K562 (cell line): ENCODE measurements at regions not wholly inside any gene's neighbourhood (a gene's known extent, or its start where the extent isn't known, plus 50 kb on each side); places are given as distances from the start of the nearest gene placed in this dataset.

Experiments used
- ATAC-seq: fragments of 200-7000 bp; cut with Tn5 transposase; 3 replicates; pipeline ENCODE4 v1.9.1; 2020; ENCODE audit warnings: moderate library complexity
- BruUV-seq: library from RNA; stranded (reverse); fragments of 400-500 nt; replicated peaks from 2 replicates; lab custom pipeline; 2021; lab: Mats Ljungman, UMichigan
- CTCF ChIA-PET: fragments of 300-600 bp; formaldehyde crosslinking; extraction: SDS; loops from one replicate; lab custom pipeline; 2021; ENCODE audit warnings: low intra/inter-chr PET ratio; lab: Yijun Ruan, JAX
- POLR2A ChIA-PET: fragments of 300-600, 350-650 bp; sonication (Branson Sonifier 250); formaldehyde crosslinking; extraction: SDS; loops from one replicate; lab custom pipeline; 2021; ENCODE audit warnings: antibody characterized with exemption, inconsistent platforms; lab: Yijun Ruan, JAX
- DNase-seq, 4 experiments: peaks; one replicate each; pipeline versions ENCODE4 v3.0.0 to v3.0.0-alpha.2; 2011 to 2018; ENCODE audit warnings: low spot score in 3 of 4, mixed read lengths in 3 of 4; ENCODE audit errors: extremely low read depth in 1 of 4
- FAIRE-seq: peaks from 2 replicates; lab custom pipeline; 2011; peaks lifted over from hg19 to GRCh38; lab: Jason Lieb, UNC
- H2AFZ ChIP-seq: 2 replicates; pipeline ENCODE4 v1.6.0; 2011; ENCODE audit warnings: low read depth, low read length, control low read depth, inconsistent platforms
- H3K27ac ChIP-seq: fragments of 200-600 bp; 3 replicates; pipeline ENCODE4 v1.8.0; 2011; ENCODE audit warnings: low read depth, mild to moderate bottlenecking, control low read depth, inconsistent platforms, low read length, moderate library complexity, mixed read lengths; ENCODE audit errors: extremely low read depth
- H3K27me3 ChIP-seq, 2 experiments: fragments of 300-600 bp in 1 of 2; 2 replicates in 1 of 2; 3 replicates in 1 of 2; pipeline versions ENCODE4 v1.6.0 to v1.8.0; 2011; ENCODE audit warnings: inconsistent platforms in 2 of 2, low read length in 2 of 2, mild to moderate bottlenecking in 1 of 2, mixed read lengths in 1 of 2, moderate library complexity in 1 of 2; ENCODE audit not compliant: control insufficient read depth in 2 of 2, insufficient read depth in 2 of 2
- H3K36me3 ChIP-seq: fragments of 300-600 bp; 3 replicates; pipeline ENCODE4 v1.8.0; 2011; ENCODE audit warnings: mild to moderate bottlenecking, low read length, inconsistent platforms; ENCODE audit not compliant: control insufficient read depth, insufficient read depth
- H3K4me1 ChIP-seq, 2 experiments: fragments of 200-600 bp in 1 of 2; replicated peaks in 1 of 2; 2 replicates in 1 of 2; 3 replicates in 1 of 2; pipeline versions ENCODE4 v1.5.1 to v1.8.0; 2011; ENCODE audit warnings: inconsistent platforms in 2 of 2, low read length in 2 of 2, mild to moderate bottlenecking in 1 of 2, mixed read lengths in 1 of 2, moderate library complexity in 1 of 2; ENCODE audit not compliant: control insufficient read depth in 2 of 2, insufficient read depth in 2 of 2
- H3K4me2 ChIP-seq: 2 replicates; pipeline ENCODE4 v1.6.1; 2011; ENCODE audit warnings: low read length, control low read depth, inconsistent platforms, mixed read lengths; ENCODE audit not compliant: insufficient read depth
- H3K4me3 ChIP-seq: fragments of 200-600 bp; sonication (generic), shearing (Covaris generic); 2 replicates; pipeline ENCODE4 v1.5.1; 2016; ENCODE audit warnings: control low read depth, inconsistent platforms
- H3K79me2 ChIP-seq: fragments of 200-600 bp; 3 replicates; pipeline ENCODE4 v1.8.0; 2011; ENCODE audit warnings: low read length, inconsistent platforms; ENCODE audit not compliant: control insufficient read depth, insufficient read depth
- H3K9ac ChIP-seq, 2 experiments: 2 replicates each; pipeline versions ENCODE4 v1.6.0 to v1.6.1; 2011; ENCODE audit warnings: low read depth in 2 of 2, low read length in 2 of 2, control low read depth in 1 of 2, inconsistent platforms in 1 of 2, mild to moderate bottlenecking in 1 of 2, mixed read lengths in 1 of 2; ENCODE audit not compliant: insufficient read depth in 1 of 2
- H3K9me1 ChIP-seq: one replicate; pipeline ENCODE4 v1.6.0; 2011; ENCODE audit warnings: inconsistent platforms, mild to moderate bottlenecking, low read length, moderate library complexity; ENCODE audit not compliant: control insufficient read depth, insufficient read depth
- H3K9me3 ChIP-seq: replicated peaks from 2 replicates; pipeline ENCODE4 v1.5.1; 2011; ENCODE audit warnings: low read depth, low read length, inconsistent platforms; ENCODE audit not compliant: control insufficient read depth, insufficient read depth
- H4K20me1 ChIP-seq: replicated peaks from 2 replicates; pipeline ENCODE4 v1.6.1; 2011; ENCODE audit warnings: low read length, inconsistent platforms, mixed read lengths; ENCODE audit not compliant: control insufficient read depth, insufficient read depth
- FIP1L1 ChIP-seq: fragments of 200-400 bp; formaldehyde crosslinking; IDR thresholded peaks from 2 replicates; pipeline ENCODE4 v1.6.1; 2018; ENCODE audit warnings: mild to moderate bottlenecking, low read depth, low read length; ENCODE audit not compliant: poor library complexity, severe bottlenecking
- MCM5 ChIP-seq: fragments of 450-650 bp; IDR thresholded peaks from 2 replicates; pipeline ENCODE4 v1.6.1; 2016; ENCODE audit warnings: low read depth
- NCOA1 ChIP-seq: fragments of 450-650 bp; IDR thresholded peaks from 2 replicates; pipeline ENCODE4 v1.6.1; 2016; ENCODE audit warnings: low read depth
- SP1 ChIP-seq: sonication (generic); formaldehyde crosslinking; IDR thresholded peaks from 2 replicates; pipeline ENCODE4 v1.8.1; 2022; ENCODE audit warnings: mild to moderate bottlenecking, missing genetic modification reagents
- ZNF133 ChIP-seq: fragments of 250-450 bp; sonication (Bioruptor Pico); IDR thresholded peaks from 2 replicates; pipeline ENCODE4 v1.4.0; 2020; ENCODE audit warnings: mild to moderate bottlenecking
- whole genome bisulfite sequencing: fragments of 100-300 bp; shearing (Covaris generic); methylation state at CpG from one replicate; pipeline ENCODE4 v1.1.6; 2016; ENCODE audit warnings: low coverage, mixed read lengths; ENCODE audit not compliant: insufficient coverage; ENCODE audit errors: missing lambda C conversion rate; 5-methylcytosine and 5-hydroxymethylcytosine counted together
- in situ Hi-C: fragments of 300-500 bp; cut with MboI; formaldehyde crosslinking; loops from 4 replicates; pipeline ENCODE4 v1.15.0; 2018; ENCODE audit warnings: inconsistent platforms, mixed read lengths
- intact Hi-C: fragments of 100-400 bp; cut with micrococcal nuclease; formaldehyde crosslinking; loops from 2 replicates; pipeline ENCODE4 v1.14.2; 2022
- TF ChIP-seq, protein P1 (sequence below): fragments of 200-400 bp; formaldehyde crosslinking; IDR thresholded peaks from 2 replicates; pipeline ENCODE4 v1.6.1; 2017; ENCODE audit warnings: mild to moderate bottlenecking, low read depth, low read length, moderate library complexity

DNA sequence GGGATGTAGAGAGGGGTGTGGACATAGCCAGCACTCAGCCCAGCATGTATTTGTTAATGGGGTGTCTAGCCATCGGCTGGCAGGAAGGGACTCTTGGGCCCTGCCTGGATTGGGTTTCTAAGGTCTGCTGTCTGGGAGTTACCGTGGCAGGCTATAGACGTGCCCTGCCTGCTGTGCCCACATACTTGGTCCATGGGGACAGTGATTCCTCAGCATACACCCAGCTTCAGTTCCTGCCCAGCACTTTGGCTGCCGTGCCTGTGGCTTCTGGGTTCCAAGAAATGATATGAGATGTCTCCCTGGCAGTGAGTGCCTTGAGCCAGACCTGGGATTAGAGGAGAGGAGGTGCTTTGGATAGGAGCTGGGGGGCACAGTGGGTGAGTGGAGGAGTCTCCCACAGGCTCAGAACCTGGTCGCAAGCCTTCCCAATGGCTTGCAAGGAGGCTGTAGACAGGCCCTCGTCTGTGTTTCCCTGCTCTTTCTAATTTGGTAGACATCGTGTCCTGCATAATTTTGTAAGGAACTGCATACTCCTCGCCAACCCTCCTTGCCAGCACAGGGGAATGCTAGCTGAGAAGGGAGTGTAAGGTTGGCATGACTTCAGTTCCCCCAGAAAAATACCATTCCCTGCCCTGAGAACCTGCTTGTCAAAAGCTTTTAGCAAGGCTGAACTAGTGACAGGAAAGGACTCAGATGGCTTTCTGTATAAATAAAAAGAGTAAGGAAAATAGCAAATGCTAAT, 287.9 kb downstream of the ZSWIM6 start (continued):
- TF ChIP-seq FIP1L1 (no peak), NCOA1 (no peak), MCM5 (no peak)
- TF ChIP-seq, protein P1, sequence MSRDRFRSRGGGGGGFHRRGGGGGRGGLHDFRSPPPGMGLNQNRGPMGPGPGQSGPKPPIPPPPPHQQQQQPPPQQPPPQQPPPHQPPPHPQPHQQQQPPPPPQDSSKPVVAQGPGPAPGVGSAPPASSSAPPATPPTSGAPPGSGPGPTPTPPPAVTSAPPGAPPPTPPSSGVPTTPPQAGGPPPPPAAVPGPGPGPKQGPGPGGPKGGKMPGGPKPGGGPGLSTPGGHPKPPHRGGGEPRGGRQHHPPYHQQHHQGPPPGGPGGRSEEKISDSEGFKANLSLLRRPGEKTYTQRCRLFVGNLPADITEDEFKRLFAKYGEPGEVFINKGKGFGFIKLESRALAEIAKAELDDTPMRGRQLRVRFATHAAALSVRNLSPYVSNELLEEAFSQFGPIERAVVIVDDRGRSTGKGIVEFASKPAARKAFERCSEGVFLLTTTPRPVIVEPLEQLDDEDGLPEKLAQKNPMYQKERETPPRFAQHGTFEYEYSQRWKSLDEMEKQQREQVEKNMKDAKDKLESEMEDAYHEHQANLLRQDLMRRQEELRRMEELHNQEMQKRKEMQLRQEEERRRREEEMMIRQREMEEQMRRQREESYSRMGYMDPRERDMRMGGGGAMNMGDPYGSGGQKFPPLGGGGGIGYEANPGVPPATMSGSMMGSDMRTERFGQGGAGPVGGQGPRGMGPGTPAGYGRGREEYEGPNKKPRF: no peak

DNA sequence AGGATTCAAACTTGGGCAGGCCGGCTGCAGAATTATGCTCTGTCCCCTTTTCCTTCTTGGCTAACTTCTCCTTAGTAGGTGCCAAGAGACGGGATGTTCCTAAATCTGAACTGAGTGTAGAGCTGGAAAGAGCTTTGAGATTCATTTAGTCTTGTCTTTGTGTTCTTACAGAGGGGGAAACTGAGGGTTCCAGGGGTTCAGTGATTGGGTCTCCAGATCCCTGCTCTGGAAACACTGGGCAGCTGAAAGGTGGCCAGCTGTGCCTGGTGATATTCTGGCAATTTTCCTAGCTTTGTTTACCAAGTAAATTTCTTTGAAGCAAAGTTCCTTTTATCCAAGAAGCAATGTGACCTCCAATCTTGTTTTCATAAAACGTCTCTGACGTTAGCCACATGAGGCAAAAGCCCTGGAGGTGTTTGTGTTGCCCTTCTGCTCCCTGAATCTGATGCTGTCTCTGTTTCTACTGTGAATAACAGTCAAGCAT, 288.7 kb downstream of the ZSWIM6 start:
- no peaks in the 10 kb centered on the region for H4K20me1 ChIP-seq
- no peak for TF ChIP-seq ZNF133 (CRISPR knock-in tag)
- TF ChIP-seq SP1 (CRISPR knock-in tag): no peak
- TF ChIP-seq, all 486 proteins: peak for 0
- Histone ChIP-seq H3K9me3 (no peaks in the 10 kb centered on the region), H3K36me3 (no peaks in the 10 kb centered on the region), H3K4me1 (peaks cover 0 to 4% of the 10 kb centered on the region in 2 experiments; a peak in 2 of 5 replicates), H3K27ac (no peak overlapping the region), H3K9me1 (no peaks in the 10 kb centered on the region), H2AFZ (no peak overlapping the region), H3K9ac (no peak overlapping the region), H3K79me2 (no peaks in the 10 kb centered on the region), H3K4me2 (no peak overlapping the region), H3K27me3 (peaks cover under 1 to 33% of the 10 kb centered on the region in 2 experiments; a peak in 4 of 5 replicates), H3K4me3 (no peak overlapping the region)
- ATAC-seq (no peak), FAIRE-seq (no peak), DNase-seq (no peak)
- no TSS peak for BruUV-seq
- intact Hi-C loops: no loop called here
- CTCF ChIA-PET: no interaction called here
- WGBS: 3% methylated on average over 4 of the region's 4 CpGs
- in situ Hi-C loops: no loop called here
- POLR2A ChIA-PET: interaction anchor here (0.8 kb wide), 1 partner anchor 8 kb away, joined by 3 read pairs; no protein-coding TSS in a partner anchor
